ENCODE measurements at regions not wholly inside any gene's neighbourhood (a gene's known extent, or its start where the extent isn't known, plus 50 kb on each side); places are given as distances from the start of the nearest gene placed in this dataset.

DNA sequence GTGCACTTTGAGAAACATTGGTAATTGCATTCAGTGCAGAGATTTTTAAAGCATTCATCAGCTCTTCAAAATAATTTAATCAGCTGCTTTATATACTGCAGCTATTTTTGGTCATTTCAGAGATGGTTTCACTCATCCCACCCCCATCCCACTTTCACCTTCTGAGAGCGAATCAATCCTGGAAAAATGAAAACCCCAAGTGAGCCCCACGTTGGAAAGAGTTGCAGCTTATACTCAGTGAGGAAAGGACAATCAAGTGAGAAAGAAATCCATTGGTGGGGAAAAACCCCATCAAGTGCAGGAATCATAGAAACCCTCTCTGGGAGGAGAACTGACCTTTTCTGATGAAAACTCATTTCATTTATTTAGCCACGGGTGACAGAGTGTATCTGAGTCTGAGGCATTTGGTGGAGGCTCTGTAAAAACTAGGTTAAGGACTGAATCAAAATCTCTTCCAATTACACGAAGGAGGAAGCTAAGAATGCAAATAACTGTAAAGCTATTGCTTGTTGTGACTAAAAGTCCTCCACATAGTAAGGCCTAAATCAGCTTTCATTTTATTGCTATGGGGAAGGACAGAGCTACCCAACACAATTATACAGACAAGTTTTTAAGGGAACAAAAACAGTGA is 240.4 kb upstream of the PGRMC2 start:
- DNase-seq (ENCODE audit: low read depth): no peak

DNA sequence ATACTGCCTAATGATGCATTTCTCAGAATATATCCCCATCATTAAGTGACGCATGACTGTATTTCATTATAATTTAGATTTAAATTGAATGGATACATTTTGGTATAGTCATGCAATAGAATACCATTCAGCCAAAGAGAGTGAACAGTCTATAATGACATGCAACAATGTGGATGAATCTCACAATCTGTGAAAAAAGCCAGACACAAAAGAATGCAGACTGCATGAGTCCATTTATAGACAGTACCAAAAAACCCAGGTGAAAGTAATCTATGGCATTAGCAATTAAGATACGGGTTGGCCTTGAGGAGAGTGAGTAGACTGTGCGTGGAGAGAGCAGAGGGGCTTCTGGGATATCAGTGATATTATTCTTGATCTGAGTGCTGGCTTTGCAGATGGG is 239.7 kb upstream of the PGRMC2 start:
- peak; percentile 29 for DNase-seq (ENCODE audit: low read depth)

DNA sequence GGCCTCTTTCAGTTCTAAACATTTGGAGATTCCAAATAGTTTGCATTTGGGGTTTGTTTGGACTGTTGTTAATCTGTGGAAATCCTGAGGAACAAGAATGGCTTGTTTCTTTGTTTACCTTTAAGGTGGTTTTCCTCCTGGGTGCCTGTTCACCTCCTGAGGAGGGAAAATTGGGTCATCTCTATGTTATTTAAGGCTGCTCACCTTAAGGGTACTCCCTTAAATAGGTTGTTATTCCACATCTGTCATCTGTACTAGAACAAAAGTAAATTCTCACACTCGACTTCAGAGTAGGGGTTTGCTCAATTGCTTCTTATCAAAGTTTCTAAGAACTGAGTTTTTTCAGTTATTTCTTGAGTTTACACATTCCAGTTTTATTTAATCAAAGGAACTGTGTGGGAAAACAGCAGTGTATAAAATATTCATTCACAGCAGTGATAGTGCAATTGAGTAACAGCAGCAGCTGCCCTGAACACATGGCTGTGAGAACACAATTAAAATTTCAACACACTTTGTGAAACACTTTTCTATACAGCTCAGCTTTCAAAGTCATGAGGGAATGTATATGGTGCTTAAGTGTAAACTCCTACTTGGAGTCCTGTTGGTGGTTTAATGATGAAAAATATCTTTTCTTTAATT is 238.5 kb upstream of the PGRMC2 start:
- DNase-seq (ENCODE audit: low read depth): peak; percentile 84

DNA sequence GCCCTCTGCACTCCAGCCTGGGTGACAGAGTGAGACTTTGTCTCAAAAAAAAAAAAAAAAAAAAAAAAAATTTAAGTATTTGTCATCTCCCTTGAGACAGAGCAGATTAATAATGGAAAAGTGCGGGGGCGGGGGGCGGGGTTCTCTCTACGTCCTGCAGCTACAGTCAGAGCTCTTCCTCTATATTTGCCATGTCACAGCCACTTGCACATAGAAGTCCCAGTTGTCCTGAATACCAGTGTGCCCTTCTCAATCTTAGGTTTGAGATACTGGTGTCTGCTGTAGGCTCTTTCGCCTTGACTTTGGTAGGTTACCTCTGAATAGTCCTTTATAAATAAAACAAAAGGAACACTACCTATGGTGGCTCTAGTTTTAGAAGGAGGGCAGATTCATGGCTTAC is 237.8 kb upstream of the PGRMC2 start:
- DNase-seq (ENCODE audit: low read depth): peak; percentile 27

DNA sequence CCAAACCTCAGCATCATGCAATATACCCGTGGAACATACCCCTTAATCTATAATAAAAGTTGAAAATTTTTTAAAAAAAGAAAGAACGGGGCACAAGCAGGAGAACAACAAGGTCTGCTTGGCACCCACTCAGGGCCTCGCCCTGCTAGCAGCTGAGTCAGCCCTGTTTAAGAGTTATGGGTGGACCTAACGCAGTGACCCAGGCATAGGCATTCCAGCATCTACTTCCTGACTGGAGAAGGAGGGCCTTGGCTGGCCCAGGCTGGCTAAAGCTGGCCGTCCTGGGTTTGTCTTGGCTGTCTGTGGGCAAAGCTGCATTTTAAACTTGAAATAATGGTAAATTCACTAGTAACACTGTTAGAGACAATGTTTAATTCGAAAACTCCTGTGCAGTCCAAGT is 236.7 kb upstream of the PGRMC2 start:
- DNase-seq (ENCODE audit: low read depth): peak; percentile 86

DNA sequence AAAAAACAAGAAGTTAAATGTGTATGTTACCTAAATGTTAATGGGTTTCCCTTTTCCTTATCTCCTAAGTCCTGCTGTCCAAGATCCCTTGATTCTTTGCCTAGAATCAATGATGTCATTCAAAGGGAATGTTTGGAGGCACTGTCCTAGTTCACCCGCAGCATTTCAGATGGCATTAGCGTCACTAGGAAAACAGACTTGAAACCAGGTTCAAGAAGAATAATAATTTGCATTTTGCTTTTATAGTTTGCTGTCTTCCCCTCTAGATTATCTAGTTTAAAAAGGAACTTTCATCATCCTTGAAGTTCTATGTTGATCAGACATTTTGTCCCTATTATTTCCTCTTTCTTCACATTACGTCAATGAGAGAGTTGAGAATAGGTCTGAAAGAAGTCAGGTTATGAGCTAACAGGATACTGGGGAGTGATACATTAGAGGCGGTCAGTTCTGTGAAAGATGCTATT is 234.1 kb upstream of the PGRMC2 start:
- peak; percentile 36 for DNase-seq (ENCODE audit: low read depth)

DNA sequence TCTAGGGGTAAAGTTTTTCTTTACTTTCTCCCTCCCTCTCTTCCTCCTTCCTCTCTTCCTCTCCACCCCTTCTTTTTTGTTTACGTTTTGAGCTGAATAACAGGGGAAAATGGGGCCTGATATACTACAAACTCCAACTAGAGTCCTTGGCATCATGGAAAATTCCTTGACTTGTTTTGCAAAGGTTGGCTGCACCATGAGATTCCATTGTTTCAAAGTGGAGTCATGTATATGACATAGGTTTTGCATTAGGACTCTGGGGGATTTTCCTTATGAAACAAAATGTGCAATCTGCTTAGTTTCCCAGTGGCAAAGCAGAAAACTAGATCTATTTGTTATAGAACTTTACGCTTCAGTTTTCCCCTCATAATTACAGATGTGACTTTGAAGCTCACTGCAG is 233.5 kb upstream of the PGRMC2 start:
- DNase-seq (ENCODE audit: low read depth): peak; percentile 29

DNA sequence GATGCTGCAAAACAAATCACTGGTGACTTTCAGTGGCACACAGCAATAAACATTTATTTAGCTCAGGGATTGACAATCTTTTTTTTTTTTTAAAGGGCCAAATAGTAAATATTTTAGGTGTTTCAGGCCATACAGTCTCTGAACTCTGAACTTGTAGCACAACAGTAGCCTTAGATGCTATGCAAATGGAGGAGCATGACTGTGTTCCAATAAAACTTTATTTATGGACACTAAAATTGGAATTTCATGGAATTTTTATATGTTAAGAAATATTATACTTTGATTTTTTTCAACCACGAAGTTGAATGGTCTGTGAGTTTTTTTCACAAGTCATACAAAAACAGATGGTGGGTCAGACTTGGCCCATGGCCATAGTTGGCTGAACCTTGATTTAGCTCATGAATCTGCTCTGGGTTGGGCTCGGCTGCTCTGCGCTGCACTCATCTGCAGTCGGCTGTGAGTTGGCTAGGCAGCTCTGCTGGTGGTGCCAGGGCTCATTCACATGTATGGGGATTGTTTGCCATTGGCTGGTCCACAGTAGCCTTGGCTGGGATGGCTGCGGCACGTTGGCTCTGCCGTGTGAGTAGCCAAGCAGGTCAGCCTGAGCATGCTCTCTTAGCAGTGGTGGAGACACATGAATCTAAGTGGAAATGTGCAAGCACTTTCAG is 231.7 kb upstream of the PGRMC2 start:
- DNase-seq (ENCODE audit: low read depth): no peak

DNA sequence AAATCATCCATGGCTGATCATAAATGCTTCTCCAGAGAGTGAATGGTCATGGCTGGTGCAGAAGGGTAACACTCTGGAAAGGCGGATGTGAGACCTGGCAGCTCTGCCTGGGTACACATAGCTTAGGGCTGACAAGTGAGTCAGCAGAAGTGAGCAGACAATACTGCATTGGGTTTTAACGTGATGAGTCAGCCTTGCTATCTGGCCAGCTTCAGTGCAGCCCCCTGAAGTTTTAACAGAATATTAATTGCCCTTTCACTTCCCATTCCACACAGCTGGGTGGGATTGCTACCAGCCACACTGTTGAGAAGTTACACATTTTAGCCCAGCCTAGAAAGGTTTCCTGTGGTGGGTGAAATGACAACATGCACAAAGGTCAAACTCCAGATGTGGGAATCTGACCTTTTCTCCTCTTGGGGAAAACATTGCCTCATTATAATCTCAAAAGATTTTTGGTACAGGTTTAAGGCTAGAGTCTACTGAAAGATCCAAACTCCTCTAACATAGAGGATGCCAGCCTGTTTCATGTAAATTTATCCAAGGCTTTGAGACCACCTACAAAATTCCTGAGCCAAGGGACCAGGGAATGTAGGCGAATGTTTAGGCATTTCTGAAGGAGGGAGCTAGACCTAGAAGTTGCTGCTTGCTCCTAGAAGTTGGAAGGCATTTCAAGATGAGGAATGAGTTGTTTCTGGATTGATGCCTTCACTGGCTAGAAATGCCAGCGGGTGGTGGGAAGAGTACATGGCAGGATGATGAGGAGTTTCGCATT is 230.3 kb upstream of the PGRMC2 start:
- DNase-seq (ENCODE audit: low read depth): peak; percentile 95

DNA sequence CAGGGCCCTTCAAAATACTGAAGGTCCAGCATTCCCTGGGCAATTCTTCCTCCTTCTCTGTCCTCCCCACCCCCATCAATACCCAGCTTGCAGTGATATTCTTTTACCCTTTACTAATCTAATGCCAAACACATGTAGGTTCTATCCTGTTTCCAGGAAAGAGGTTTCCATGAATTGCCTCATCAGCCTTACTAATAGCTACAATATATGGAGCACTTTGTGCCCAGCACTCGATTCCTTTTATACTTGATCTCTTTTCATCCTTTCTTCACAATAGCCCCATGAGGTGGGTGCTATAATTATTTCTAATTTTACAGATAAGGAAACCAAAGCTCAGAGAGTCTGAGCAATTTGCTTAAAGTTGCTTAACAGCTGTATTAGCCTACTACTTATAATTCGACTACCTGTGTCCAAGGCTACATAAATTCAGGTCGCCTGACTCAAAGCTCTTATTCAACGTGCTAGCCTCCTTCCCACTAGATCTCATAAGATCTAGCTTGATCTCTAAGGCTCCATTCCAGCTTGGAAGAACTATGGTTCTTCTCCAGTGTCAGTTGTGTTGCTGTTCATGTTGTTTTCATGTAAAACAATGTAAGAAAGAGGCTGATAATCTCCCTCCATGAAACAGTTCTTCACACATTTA is 229.6 kb upstream of the PGRMC2 start:
- peak; percentile 44 for DNase-seq (ENCODE audit: low read depth)

DNA sequence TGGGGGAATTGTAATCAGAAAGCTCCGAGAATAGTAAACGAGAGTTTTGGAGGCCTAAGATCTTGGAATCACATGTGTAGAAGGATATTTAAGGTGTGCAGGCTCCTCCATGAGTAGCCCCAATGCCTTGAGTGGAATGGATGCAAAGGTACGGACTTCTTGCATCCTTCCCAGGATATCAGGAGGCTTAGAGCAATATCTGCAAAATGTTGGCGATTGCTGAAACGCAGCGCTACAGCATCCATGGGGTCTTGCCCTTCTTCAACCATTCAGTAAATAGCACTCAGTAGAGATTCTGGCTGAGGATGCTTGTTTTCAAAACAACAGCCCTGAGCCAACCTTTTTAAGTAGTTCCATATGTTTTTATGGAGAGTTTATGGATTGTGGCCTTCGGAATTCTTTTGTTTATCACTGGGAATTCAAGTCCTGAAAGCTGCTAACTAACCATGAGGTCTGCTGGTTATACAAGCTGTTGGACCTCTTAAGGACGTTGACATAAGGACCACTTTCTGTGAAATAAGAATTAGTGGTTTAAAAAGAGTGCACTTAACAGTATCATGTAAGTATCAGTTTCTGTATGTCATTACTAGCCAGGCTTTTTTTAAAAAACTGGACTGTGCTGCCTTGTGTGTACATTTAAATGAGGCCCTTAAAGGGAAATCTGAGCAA is 228.8 kb upstream of the PGRMC2 start:
- no peak for DNase-seq (ENCODE audit: low read depth)

DNA sequence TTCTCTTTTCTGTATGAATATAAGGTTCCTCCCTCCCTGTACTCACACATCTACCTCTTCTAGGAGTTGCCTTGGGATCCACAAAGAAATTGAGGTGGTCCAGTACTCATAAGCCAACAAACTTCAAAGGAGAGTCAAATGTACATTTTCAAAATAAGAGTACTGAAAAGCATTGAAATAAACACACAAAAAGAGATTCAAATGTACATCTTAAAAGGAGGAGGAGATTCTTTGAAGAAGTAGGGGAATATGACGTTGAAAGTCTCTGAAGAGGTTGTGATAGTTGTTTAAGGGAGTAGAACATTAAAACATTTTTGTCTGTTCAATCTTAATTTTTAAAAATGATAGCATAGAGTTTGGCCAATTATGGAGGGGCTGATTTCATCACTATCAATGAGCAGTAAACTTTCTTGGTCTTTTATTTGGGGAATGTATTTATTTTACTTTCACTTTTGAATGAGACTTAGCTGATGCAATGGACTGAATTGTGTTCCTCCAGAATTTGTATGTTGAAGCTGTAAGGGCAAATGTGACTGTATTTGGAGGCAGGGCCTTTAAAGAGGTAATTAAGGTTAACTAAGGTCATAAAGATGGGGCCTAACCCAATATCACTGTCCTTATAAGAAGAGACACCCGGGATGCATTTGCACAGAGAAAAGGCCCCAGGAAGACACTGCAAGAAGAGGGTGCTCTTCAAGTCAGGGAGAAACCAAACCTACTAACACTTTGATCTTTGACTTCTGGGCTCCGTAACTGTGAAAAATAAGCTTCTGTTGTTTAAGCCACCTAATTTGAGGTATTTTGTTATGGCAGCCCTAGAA is 226.3 kb upstream of the PGRMC2 start:
- DNase-seq (ENCODE audit: low read depth): no peak

DNA sequence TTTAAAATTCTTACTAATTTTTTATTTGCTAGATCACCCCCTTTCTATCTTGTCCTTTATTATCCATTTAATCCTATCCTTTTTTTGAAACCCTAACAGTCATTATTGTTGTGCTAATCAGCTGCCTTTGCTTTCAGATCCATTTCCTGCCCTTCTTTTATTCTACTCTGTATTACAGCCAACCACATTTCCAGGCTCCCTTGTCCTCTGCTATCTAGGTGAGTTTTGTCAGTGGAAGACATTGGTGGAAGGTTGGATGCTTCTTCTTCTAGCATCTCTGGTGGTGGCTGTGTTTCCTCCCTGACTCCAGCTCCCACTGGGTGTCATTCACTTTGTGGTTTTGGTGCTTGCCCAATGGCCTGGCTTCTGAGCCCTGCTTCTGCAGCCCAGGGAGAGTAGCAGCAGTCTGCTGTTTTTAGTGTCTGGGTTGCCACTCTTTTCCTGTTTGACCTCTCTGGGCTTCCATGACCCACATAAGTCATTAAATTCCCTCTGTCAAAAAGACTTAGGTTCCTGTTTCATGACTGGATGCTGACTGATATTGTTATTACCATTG is 225.2 kb upstream of the PGRMC2 start:
- peak; percentile 54 for DNase-seq (ENCODE audit: low read depth)

DNA sequence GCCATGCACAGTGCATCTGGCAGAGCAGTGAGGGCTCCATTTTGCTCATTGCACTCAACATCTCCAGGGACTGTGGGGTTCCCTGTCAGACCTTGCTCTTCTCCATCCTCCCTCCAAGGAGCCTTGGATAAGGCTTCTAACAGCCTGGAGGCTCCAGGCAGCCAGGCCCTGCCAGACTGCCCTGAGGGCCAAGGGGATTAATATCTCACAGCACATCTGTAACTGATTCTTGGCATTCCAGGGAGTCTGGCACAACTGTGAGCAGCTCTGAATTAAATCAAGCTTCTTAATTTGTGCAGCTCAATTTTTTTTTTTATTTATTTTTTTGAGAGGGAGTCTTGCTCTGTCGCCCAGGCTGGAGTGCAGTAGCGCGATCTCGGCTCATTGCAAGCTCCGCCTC is 224.5 kb upstream of the PGRMC2 start:
- DNase-seq (ENCODE audit: low read depth): no peak

DNA sequence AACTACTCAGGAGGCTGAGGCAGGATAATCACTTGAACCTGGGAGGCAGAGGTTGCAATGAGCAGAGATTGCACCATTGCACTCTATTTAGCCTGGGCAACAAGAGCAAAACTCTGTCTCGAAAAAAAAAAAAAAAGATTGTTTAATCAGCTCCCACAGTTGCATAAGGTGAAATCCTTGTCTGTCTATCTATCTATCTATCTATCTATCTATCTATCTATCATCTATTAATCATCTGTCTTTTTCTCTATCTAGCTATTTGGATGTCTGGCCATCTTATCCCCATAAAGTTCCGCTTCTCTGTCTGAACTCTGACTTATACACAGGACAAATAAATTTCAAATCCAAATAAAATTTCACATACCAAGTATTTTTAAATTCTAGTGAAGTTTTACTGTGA is 223.2 kb upstream of the PGRMC2 start:
- no peak for DNase-seq (ENCODE audit: low read depth)

DNA sequence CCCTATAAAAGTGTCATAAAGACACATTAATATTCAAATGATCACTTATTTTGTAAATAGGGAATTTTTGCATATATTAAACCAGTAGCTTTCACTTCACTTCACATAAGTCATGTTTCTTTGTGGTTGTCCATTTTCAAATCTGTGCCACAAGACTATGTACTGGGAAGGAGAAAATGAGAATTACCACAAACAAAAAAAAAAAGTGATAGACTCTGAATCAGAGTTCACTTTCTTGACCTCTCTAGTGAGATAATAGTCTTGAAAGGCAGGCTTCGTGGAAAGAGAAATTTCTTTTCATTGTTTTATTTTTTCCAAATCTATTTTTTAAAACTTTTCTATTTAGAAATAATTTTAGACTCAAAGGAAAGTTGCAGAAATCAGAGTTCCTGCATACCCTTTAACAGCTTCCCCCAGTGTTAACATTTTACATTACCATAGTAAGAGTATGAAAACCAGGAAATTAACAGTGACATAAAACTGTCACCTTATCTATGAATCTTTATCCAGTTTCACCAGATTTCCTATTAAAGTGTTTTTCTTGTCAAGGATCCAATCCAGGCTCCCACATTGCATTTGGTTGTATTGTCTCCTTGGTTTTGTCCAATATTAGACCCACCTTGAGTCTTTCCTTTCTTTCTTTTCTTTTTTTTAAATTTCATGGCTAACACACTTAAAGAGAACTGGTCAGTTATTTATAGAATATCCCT is 215.4 kb upstream of the PGRMC2 start:
- no peak for DNase-seq (ENCODE audit: low read depth)

DNA sequence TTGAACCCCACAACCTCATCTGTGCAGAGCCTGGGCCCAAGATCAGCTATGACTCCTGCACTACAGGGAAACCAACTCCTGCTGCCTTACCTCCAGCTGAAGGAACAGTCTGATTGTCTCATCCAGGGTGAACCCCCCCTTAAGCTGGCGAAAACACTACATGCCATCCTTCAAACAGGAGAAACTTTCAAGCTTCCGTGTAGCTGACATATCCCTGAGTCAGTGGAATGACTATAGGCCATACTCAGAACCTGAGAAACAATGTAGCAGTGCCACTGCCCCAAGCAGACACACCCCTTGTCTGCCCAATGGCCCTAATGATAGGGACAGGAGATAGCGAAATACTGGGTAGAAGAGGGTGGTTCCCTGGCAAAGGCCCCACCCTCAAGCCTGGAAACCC is 213.6 kb upstream of the PGRMC2 start:
- DNase-seq (ENCODE audit: low read depth): no peak

DNA sequence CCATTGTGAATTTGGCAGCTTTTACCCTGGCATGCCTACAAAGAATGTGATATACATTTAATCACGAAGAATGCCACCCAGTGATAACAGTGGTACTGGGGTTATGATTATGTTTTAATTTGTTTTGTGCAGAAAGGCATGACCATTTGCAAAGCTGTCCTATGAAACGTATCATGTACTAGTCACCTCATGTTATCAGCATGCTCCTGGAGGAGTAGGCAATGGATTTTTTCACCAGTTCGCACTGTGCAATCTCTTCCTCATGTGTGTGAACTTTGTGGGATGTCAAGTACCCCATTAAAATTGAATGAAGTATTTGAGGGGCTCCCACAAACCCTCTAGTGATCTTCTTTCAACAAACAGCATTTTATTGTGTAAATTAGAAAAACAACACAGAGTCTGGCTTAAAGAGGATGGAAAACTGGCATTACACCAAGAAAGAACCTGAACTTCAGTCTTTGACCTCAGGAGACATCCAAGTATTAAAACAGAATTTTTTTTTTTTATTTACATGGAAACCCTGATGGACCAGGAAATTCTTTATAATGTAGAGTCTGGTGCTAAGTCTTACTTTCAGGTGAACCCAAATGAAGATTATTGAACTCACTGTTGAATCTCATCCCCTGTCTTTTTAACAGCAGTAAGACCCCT is 200.6 kb upstream of the PGRMC2 start:
- DNase-seq (ENCODE audit: low read depth): no peak

DNA sequence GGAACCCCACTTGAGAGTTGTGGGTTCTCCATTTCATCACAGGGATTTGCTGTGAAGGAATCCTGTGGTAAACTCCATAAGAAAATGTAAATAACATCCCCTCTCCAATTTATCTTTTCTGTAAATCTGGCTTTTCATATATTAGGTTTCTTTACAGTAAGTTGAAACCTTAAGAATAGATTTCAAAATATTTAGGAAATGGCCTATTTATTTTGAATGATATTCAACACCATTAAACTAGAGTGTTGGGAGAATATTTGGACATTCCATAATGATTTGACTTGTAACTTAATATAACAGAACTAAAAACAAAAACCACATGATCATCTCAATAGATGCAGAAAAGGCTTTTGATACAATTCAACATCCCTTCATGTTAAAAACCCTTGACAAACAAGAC is 197.3 kb upstream of the PGRMC2 start:
- DNase-seq (ENCODE audit: low read depth): no peak
